IPS-15b (cell line): ENCODE measurements at regions not wholly inside any gene's neighbourhood (a gene's known extent, or its start where the extent isn't known, plus 50 kb on each side); places are given as distances from the start of the nearest gene placed in this dataset.

ENCODE experiments used
- H3K27me3 ChIP-seq: one replicate; pipeline ENCODE4 v1.6.1; 2013; ENCODE audit warnings: low read length; ENCODE audit not compliant: control insufficient read depth, insufficient read depth
- H3K36me3 ChIP-seq: one replicate; pipeline ENCODE4 v1.6.1; 2013; ENCODE audit warnings: low read length; ENCODE audit not compliant: control insufficient read depth, insufficient read depth
- H3K4me1 ChIP-seq: one replicate; pipeline ENCODE4 v1.6.1; 2013; ENCODE audit warnings: mild to moderate bottlenecking, low read length; ENCODE audit not compliant: control insufficient read depth, insufficient read depth
- H3K4me3 ChIP-seq: one replicate; pipeline ENCODE4 v1.5.1; 2013; ENCODE audit warnings: low read depth, low read length
- H3K9ac ChIP-seq: one replicate; pipeline ENCODE4 v1.6.1; 2013; ENCODE audit warnings: low read depth, mild to moderate bottlenecking, low read length
- H3K9me3 ChIP-seq: one replicate; pipeline ENCODE4 v1.6.1; 2013; ENCODE audit warnings: mild to moderate bottlenecking, low read length; ENCODE audit not compliant: control insufficient read depth, insufficient read depth

GRCh38 chr14:34134484-34134883, 183.6 kb upstream of the EGLN3 start:
- H3K27me3 ChIP-seq, result no peaks in the 10 kb centered on the region
- no peaks in the 10 kb centered on the region for H3K4me1 ChIP-seq
- no peak overlapping the region for H3K4me3 ChIP-seq
- H3K9me3 ChIP-seq, result no peaks in the 10 kb centered on the region
- H3K9ac ChIP-seq, result no peak overlapping the region
- H3K36me3 ChIP-seq, result no peaks in the 10 kb centered on the region

- H3K27me3 ChIP-seq, result no peaks in the 10 kb centered on the region
- H3K9me3 ChIP-seq, result no peaks in the 10 kb centered on the region
- H3K4me3 ChIP-seq, result no peak overlapping the region
- H3K4me1 ChIP-seq, result no peaks in the 10 kb centered on the region
- no peaks in the 10 kb centered on the region for H3K36me3 ChIP-seq
- no peak overlapping the region for H3K9ac ChIP-seq
These were observed 179.2 kb upstream of the EGLN3 start for GRCh38 chr14:34129927-34130552.

- Histone ChIP-seq H3K9me3 (no peaks in the 10 kb centered on the region), H3K36me3 (no peaks in the 10 kb centered on the region), H3K27me3 (no peaks in the 10 kb centered on the region), H3K4me1 (no peaks in the 10 kb centered on the region), H3K4me3 (no peak overlapping the region), H3K9ac (no peak overlapping the region)
These were observed 177.8 kb upstream of the EGLN3 start for GRCh38 chr14:34128665-34129064.

DNA sequence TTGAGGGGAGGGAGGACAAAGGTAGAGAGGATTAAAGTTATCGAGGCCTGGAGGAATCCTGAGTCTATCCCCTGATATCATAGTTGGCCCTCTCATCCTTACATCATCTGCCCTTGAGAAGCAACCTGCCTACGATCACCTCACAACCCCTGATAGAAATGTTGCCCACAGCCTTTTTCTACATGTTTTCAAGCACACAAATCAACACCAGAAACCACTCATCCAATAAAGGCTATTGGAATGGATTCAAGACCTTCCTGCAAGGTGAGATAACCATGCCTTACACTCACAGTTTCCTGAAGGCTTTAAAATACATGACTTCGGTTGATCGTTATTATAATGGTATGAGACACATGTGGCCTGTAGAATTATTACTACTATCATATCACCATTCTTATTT, 175.7 kb upstream of the EGLN3 start:
- Histone ChIP-seq H3K4me3 (no peak overlapping the region), H3K27me3 (no peaks in the 10 kb centered on the region), H3K4me1 (no peaks in the 10 kb centered on the region), H3K9ac (no peak overlapping the region), H3K9me3 (no peaks in the 10 kb centered on the region), H3K36me3 (no peaks in the 10 kb centered on the region)

GRCh38 chr14:34124585-34124984, 173.7 kb upstream of the EGLN3 start:
- Histone ChIP-seq H3K9ac (no peak overlapping the region), H3K4me1 (no peaks in the 10 kb centered on the region), H3K4me3 (no peak overlapping the region), H3K9me3 (no peaks in the 10 kb centered on the region), H3K27me3 (no peaks in the 10 kb centered on the region), H3K36me3 (no peaks in the 10 kb centered on the region)

GRCh38 chr14:34122650-34123049, 171.8 kb upstream of the EGLN3 start:
- Histone ChIP-seq H3K4me3 (no peak overlapping the region), H3K9me3 (no peaks in the 10 kb centered on the region), H3K27me3 (no peaks in the 10 kb centered on the region), H3K36me3 (no peaks in the 10 kb centered on the region), H3K9ac (no peak overlapping the region), H3K4me1 (no peaks in the 10 kb centered on the region)

DNA sequence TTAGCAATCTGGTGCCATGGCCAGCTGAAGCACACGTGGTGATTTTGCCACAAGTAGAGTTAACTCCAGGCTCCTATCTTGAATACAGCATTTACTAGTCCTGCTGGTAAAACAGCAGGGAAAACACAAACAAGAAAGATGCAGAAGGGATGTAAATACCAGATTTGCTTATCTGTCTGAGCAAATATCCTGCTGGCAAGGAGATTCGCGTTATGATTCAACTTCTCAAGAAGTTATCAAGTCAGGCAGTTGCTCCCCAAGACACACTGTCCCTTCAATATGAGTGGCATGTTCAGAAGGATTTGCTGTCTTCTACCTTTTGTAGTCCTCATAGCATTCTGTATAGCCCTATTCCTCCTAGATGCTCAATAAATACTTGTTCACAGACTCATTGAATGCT, 171.2 kb upstream of the EGLN3 start:
- H3K9ac ChIP-seq, result no peak overlapping the region
- H3K4me1 ChIP-seq, result no peaks in the 10 kb centered on the region
- no peak overlapping the region for H3K4me3 ChIP-seq
- H3K27me3 ChIP-seq, result no peaks in the 10 kb centered on the region
- H3K9me3 ChIP-seq, result no peaks in the 10 kb centered on the region
- H3K36me3 ChIP-seq, result no peaks in the 10 kb centered on the region

- Histone ChIP-seq H3K9me3 (no peaks in the 10 kb centered on the region), H3K4me3 (no peak overlapping the region), H3K36me3 (no peaks in the 10 kb centered on the region), H3K9ac (no peak overlapping the region), H3K27me3 (no peaks in the 10 kb centered on the region), H3K4me1 (no peaks in the 10 kb centered on the region)
These were observed 169.5 kb upstream of the EGLN3 start for GRCh38 chr14:34120185-34120977.

GRCh38 chr14:34119107-34119858, 168.4 kb upstream of the EGLN3 start:
- no peaks in the 10 kb centered on the region for H3K9me3 ChIP-seq
- H3K4me3 ChIP-seq, result no peak overlapping the region
- H3K4me1 ChIP-seq, result no peaks in the 10 kb centered on the region
- no peaks in the 10 kb centered on the region for H3K27me3 ChIP-seq
- no peak overlapping the region for H3K9ac ChIP-seq
- no peaks in the 10 kb centered on the region for H3K36me3 ChIP-seq

- no peaks in the 10 kb centered on the region for H3K9me3 ChIP-seq
- H3K9ac ChIP-seq, result no peak overlapping the region
- H3K4me3 ChIP-seq, result no peak overlapping the region
- H3K27me3 ChIP-seq, result no peaks in the 10 kb centered on the region
- H3K4me1 ChIP-seq, result no peaks in the 10 kb centered on the region
- H3K36me3 ChIP-seq, result no peaks in the 10 kb centered on the region
These were observed 163.1 kb upstream of the EGLN3 start for GRCh38 chr14:34113991-34114390.

DNA sequence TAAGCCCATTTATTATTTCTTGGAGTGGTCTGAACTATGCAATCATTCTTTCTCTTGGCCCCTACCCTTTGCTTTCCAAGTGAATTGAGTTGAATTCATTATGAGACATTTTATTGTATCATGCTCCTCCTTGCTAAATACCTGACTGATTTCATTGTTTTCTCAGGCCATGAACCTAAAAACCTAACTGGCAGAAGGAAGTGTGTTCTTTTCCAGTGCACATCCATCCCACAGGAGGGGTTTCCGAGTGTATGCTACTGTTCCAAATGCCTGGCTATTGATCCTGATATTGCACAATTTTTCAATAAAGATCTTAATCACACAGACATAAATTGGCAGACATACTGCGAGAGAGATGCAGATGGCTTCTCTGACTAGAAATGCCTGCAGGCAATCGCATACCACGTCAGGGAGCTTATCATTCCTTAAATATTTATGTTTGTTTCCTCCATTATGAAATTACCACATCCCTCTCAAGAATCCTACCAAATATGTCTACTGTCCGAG, 162.2 kb upstream of the EGLN3 start:
- H3K9me3 ChIP-seq, result no peaks in the 10 kb centered on the region
- no peak overlapping the region for H3K4me3 ChIP-seq
- no peaks in the 10 kb centered on the region for H3K36me3 ChIP-seq
- no peaks in the 10 kb centered on the region for H3K27me3 ChIP-seq
- H3K4me1 ChIP-seq, result no peaks in the 10 kb centered on the region
- H3K9ac ChIP-seq, result no peak overlapping the region
